GM21390 (cell line): ENCODE measurements at regions not wholly inside any gene's neighbourhood (a gene's known extent, or its start where the extent isn't known, plus 50 kb on each side); places are given as distances from the start of the nearest gene placed in this dataset.

Experiments used
- ATAC-seq: cut with Tn5 transposase; IDR thresholded peaks from one replicate; pipeline ENCODE4 v1.9.1; 2021; ENCODE audit not compliant: unreplicated experiment

GRCh38 chr4:189062047-189062820, 878.4 kb upstream of the FRG1 start:
- ATAC-seq: no peak

GRCh38 chr4:189069772-189070171, 870.9 kb upstream of the FRG1 start:
- ATAC-seq: no peak

GRCh38 chr4:189071241-189071640, 869.4 kb upstream of the FRG1 start:
- no peak for ATAC-seq

- ATAC-seq: no peak
Measured at GRCh38 chr4:189073739-189074138, 866.9 kb upstream of the FRG1 start.

- no peak for ATAC-seq
Measured at GRCh38 chr4:189081826-189082225, 858.8 kb upstream of the FRG1 start.

GRCh38 chr4:189083769-189084168, 856.9 kb upstream of the FRG1 start:
- ATAC-seq: no peak

GRCh38 chr4:189084671-189085070, 856.0 kb upstream of the FRG1 start:
- ATAC-seq: no peak

GRCh38 chr4:189087971-189088370, 852.7 kb upstream of the FRG1 start:
- ATAC-seq: no peak

GRCh38 chr4:189088780-189089179, 851.9 kb upstream of the FRG1 start:
- no peak for ATAC-seq

GRCh38 chr4:189090174-189090814, 850.4 kb upstream of the FRG1 start:
- no peak for ATAC-seq

GRCh38 chr4:189092581-189092980, 848.1 kb upstream of the FRG1 start:
- ATAC-seq: no peak

GRCh38 chr4:189096108-189096507, 844.6 kb upstream of the FRG1 start:
- no peak for ATAC-seq

GRCh38 chr4:189096717-189097116, 844.0 kb upstream of the FRG1 start:
- no peak for ATAC-seq

GRCh38 chr4:189098932-189099696, 841.6 kb upstream of the FRG1 start:
- ATAC-seq: no peak

- ATAC-seq: no peak
Measured at GRCh38 chr4:189113389-189113888, 827.2 kb upstream of the FRG1 start.

- no peak for ATAC-seq
Measured at GRCh38 chr4:189117426-189117825, 823.2 kb upstream of the FRG1 start.

- no peak for ATAC-seq
Measured at GRCh38 chr4:189121336-189121735, 819.3 kb upstream of the FRG1 start.

GRCh38 chr4:189124149-189124758, 816.4 kb upstream of the FRG1 start:
- no peak for ATAC-seq

- ATAC-seq: no peak
Measured at GRCh38 chr4:189124791-189125190, 815.9 kb upstream of the FRG1 start.

- ATAC-seq: no peak
Measured at GRCh38 chr4:189126040-189126439, 814.6 kb upstream of the FRG1 start.

- ATAC-seq: no peak
Measured at GRCh38 chr4:189128341-189128740, 812.3 kb upstream of the FRG1 start.
